ENCODE measurements at regions not wholly inside any gene's neighbourhood (a gene's known extent, or its start where the extent isn't known, plus 50 kb on each side); places are given as distances from the start of the nearest gene placed in this dataset.
"Not testable (repeated sequence)": the region's sequence is repeated elsewhere in the genome, so short reads cannot be mapped to it uniquely, and the experiment has no call there.

GRCh38 chr12:46517579-46517962 is 145.0 kb upstream of the SLC38A2 start:
- no peak overlapping the region for H3K4me3 ChIP-seq
- H3K4me1 ChIP-seq: peaks cover 22 to 37% of the 10 kb centered on the region in 2 donors
- in situ Hi-C loops (cut with MboI; ENCODE audit: low sequenced_read_pairs in 4 of 4) (no loop called here), intact Hi-C loops (cut with DNase I; ENCODE audit: low total_unique reads) (no loop called here)
- DNase-seq: no peak
- no peaks in the 10 kb centered on the region for H3K9me3 ChIP-seq
- no peak for TF ChIP-seq CTCF (IDR thresholded peaks at IDR 0.05 in 4 of 5, conservative IDR thresholded peaks at IDR 0.05 in 1 of 5)
- TF ChIP-seq POLR2A (IDR thresholded peaks at IDR 0.05): no peak
- no peak for ATAC-seq
- no peaks in the 10 kb centered on the region for H3K36me3 ChIP-seq
- peak overlapping the region in 1 of 4 donors; percentile 24 for H3K27ac ChIP-seq
- no peaks in the 10 kb centered on the region for H3K27me3 ChIP-seq

GRCh38 chr12:46516933-46517578 is 144.5 kb upstream of the SLC38A2 start:
- in situ Hi-C loops (cut with MboI; ENCODE audit: low sequenced_read_pairs in 4 of 4): no loop called here
- TF ChIP-seq POLR2A (IDR thresholded peaks at IDR 0.05) (no peak), CTCF (IDR thresholded peaks at IDR 0.05 in 4 of 5, conservative IDR thresholded peaks at IDR 0.05 in 1 of 5) (no peak)

GRCh38 chr12:46516238-46516932 is 143.8 kb upstream of the SLC38A2 start:
- Histone ChIP-seq H3K4me1 (peaks cover 13 to 30% of the 10 kb centered on the region in 2 donors), H3K27ac (no peak overlapping the region), H3K4me3 (no peak overlapping the region), H3K27me3 (no peaks in the 10 kb centered on the region), H3K9me3 (no peaks in the 10 kb centered on the region), H3K36me3 (no peaks in the 10 kb centered on the region)
- DNase-seq (no peak), ATAC-seq (no peak)
- TF ChIP-seq CTCF (IDR thresholded peaks at IDR 0.05 in 4 of 5, conservative IDR thresholded peaks at IDR 0.05 in 1 of 5): no peak
- intact Hi-C loops (cut with DNase I; ENCODE audit: low total_unique reads) (no loop called here), in situ Hi-C loops (cut with MboI; ENCODE audit: low sequenced_read_pairs in 4 of 4) (no loop called here)

More at GRCh38 chr12:46516933-46517578, 144.5 kb upstream of the SLC38A2 start:
- intact Hi-C loops (cut with DNase I; ENCODE audit: low total_unique reads): no loop called here
- Histone ChIP-seq H3K27me3 (no peaks in the 10 kb centered on the region), H3K27ac (no peak overlapping the region), H3K9me3 (no peaks in the 10 kb centered on the region), H3K4me1 (peaks cover 18 to 36% of the 10 kb centered on the region in 2 donors), H3K4me3 (no peak overlapping the region), H3K36me3 (no peaks in the 10 kb centered on the region)
- ATAC-seq (no peak), DNase-seq (no peak)

GRCh38 chr12:46515829-46516228 is 143.3 kb upstream of the SLC38A2 start:
- H3K9me3 ChIP-seq: no peaks in the 10 kb centered on the region
- no peaks in the 10 kb centered on the region for H3K36me3 ChIP-seq
- no peaks in the 10 kb centered on the region for H3K27me3 ChIP-seq
- H3K4me3 ChIP-seq: no peak overlapping the region
- DNase-seq (no peak), ATAC-seq (no peak)
- peaks cover 13 to 30% of the 10 kb centered on the region in 2 donors for H3K4me1 ChIP-seq
- TF ChIP-seq POLR2A (IDR thresholded peaks at IDR 0.05): no peak
- intact Hi-C loops (cut with DNase I; ENCODE audit: low total_unique reads) (no loop called here), in situ Hi-C loops (cut with MboI; ENCODE audit: low sequenced_read_pairs in 4 of 4) (no loop called here)
- H3K27ac ChIP-seq: no peak overlapping the region

- in situ Hi-C loops (cut with MboI; ENCODE audit: low sequenced_read_pairs in 4 of 4): no loop called here
- intact Hi-C loops (cut with DNase I; ENCODE audit: low total_unique reads): no loop called here
Observed at GRCh38 chr12:46514886-46515285, 142.3 kb upstream of the SLC38A2 start.

GRCh38 chr12:46510257-46510656 is 137.7 kb upstream of the SLC38A2 start:
- in situ Hi-C loops (cut with MboI; ENCODE audit: low sequenced_read_pairs in 4 of 4); H3K36me3 ChIP-seq; H3K27ac ChIP-seq; H3K27me3 ChIP-seq; ATAC-seq; intact Hi-C loops (cut with DNase I; ENCODE audit: low total_unique reads); H3K4me3 ChIP-seq; DNase-seq: not testable (repeated sequence)
- Histone ChIP-seq H3K4me1 (peaks cover 0 to 13% of the 10 kb centered on the region in 2 donors), H3K9me3 (peaks cover 0 to 11% (median 0%) of the 10 kb centered on the region in 3 donors)

More at GRCh38 chr12:46514886-46515285, 142.3 kb upstream of the SLC38A2 start:
- H3K36me3 ChIP-seq: no peaks in the 10 kb centered on the region
- H3K4me3 ChIP-seq: no peak overlapping the region
- ATAC-seq (no peak), DNase-seq (no peak)
- TF ChIP-seq CTCF (IDR thresholded peaks at IDR 0.05 in 4 of 5, conservative IDR thresholded peaks at IDR 0.05 in 1 of 5): no peak
- H3K4me1 ChIP-seq: peaks cover 13 to 30% of the 10 kb centered on the region in 2 donors
- no peaks in the 10 kb centered on the region for H3K27me3 ChIP-seq
- no peaks in the 10 kb centered on the region for H3K9me3 ChIP-seq
- H3K27ac ChIP-seq: no peak overlapping the region
